HG03442 (cell line): ENCODE measurements at regions not wholly inside any gene's neighbourhood (a gene's known extent, or its start where the extent isn't known, plus 50 kb on each side); places are given as distances from the start of the nearest gene placed in this dataset.

Source experiments
- ATAC-seq: cut with Tn5 transposase; IDR thresholded peaks from one replicate; pipeline ENCODE4 v1.9.1; 2021; ENCODE audit warnings: mild to moderate bottlenecking, moderate library complexity; ENCODE audit not compliant: unreplicated experiment

- ATAC-seq: peak; percentile 49
Observed at GRCh38 chr1:214923278-214923915, 159.1 kb upstream of the KCNK2 start.

GRCh38 chr1:214927796-214928195 lies 154.7 kb upstream of the KCNK2 start:
- ATAC-seq: no peak

GRCh38 chr1:214928574-214928973 lies 154.0 kb upstream of the KCNK2 start:
- ATAC-seq: no peak

GRCh38 chr1:214933375-214933774 lies 149.2 kb upstream of the KCNK2 start:
- no peak for ATAC-seq

- no peak for ATAC-seq
Observed at GRCh38 chr1:214934045-214934444, 148.5 kb upstream of the KCNK2 start.

GRCh38 chr1:214935258-214935657 lies 147.3 kb upstream of the KCNK2 start:
- ATAC-seq: no peak

- ATAC-seq: no peak
Observed at GRCh38 chr1:214939180-214939579, 143.4 kb upstream of the KCNK2 start.

GRCh38 chr1:214941061-214941460 lies 141.5 kb upstream of the KCNK2 start:
- no peak for ATAC-seq

- no peak for ATAC-seq
Observed at GRCh38 chr1:214943054-214943453, 139.5 kb upstream of the KCNK2 start.

GRCh38 chr1:214946615-214947014 lies 135.9 kb upstream of the KCNK2 start:
- ATAC-seq: no peak

GRCh38 chr1:214952648-214953047 lies 129.9 kb upstream of the KCNK2 start:
- ATAC-seq: no peak

GRCh38 chr1:214953901-214954616 lies 128.5 kb upstream of the KCNK2 start:
- ATAC-seq: no peak

- ATAC-seq: no peak
Observed at GRCh38 chr1:214954617-214954949, 128.0 kb upstream of the KCNK2 start.

- no peak for ATAC-seq
Observed at GRCh38 chr1:214957330-214958137, 125.0 kb upstream of the KCNK2 start.

GRCh38 chr1:214958486-214958885 lies 124.1 kb upstream of the KCNK2 start:
- ATAC-seq: no peak

GRCh38 chr1:214966346-214966745 lies 116.2 kb upstream of the KCNK2 start:
- ATAC-seq: no peak

- no peak for ATAC-seq
Observed at GRCh38 chr1:214967865-214968575, 114.5 kb upstream of the KCNK2 start.

- no peak for ATAC-seq
Observed at GRCh38 chr1:214970016-214970415, 112.5 kb upstream of the KCNK2 start.

GRCh38 chr1:214971071-214971470 lies 111.5 kb upstream of the KCNK2 start:
- ATAC-seq: no peak

GRCh38 chr1:214974002-214974401 lies 108.5 kb upstream of the KCNK2 start:
- ATAC-seq: no peak

GRCh38 chr1:214976665-214977064 lies 105.9 kb upstream of the KCNK2 start:
- no peak for ATAC-seq
